ENCODE measurements at regions not wholly inside any gene's neighbourhood (a gene's known extent, or its start where the extent isn't known, plus 50 kb on each side); places are given as distances from the start of the nearest gene placed in this dataset.

DNA sequence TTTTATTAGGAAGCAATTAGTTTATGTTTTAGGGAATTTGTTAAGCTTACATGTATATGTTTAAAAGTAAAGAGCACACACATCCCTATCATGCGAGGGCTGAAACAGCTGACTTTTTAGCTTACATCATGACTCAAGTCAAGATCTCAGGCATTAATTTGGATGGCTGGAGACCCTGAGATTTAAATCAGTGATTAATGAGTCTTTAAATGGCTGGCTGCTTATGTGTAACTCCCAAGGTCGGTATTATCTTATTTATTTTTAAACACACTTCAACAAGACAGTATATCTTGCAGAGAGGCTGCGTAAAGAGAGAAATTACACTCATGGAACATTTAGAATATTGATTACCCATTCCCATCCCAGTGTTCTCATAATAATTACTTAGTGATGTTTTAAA lies 169.4 kb downstream of the KBTBD8 start:
- TF ChIP-seq TAF1 (IDR thresholded peaks at IDR 0.05; ENCODE audit: borderline replicate concordance, low read depth, low read length): no peak
- no peak for TF ChIP-seq POLR2A (IDR thresholded peaks at IDR 0.05; ENCODE audit: low read depth, low read length)
- TF ChIP-seq POLR2AphosphoS5 (IDR thresholded peaks at IDR 0.05; ENCODE audit: low read depth, low read length): no peak
